ENCODE measurements at regions not wholly inside any gene's neighbourhood (a gene's known extent, or its start where the extent isn't known, plus 50 kb on each side); places are given as distances from the start of the nearest gene placed in this dataset.
"Not testable (repeated sequence)": the region's sequence is repeated elsewhere in the genome, so short reads cannot be mapped to it uniquely, and the experiment has no call there.

- DNase-seq (ENCODE audit: low read depth): no peak
Measured at GRCh38 chr9:129457325-129457779, 163.5 kb downstream of the C9orf50 start.

- DNase-seq (ENCODE audit: low read depth): no peak
Measured at GRCh38 chr9:129456549-129457324, 164.2 kb downstream of the C9orf50 start.

- no peak for DNase-seq (ENCODE audit: low read depth)
Measured at GRCh38 chr9:129455151-129455995, 165.5 kb downstream of the C9orf50 start.

- DNase-seq (ENCODE audit: low read depth): no peak
Measured at GRCh38 chr9:129454467-129455067, 166.3 kb downstream of the C9orf50 start.

- no peak for DNase-seq (ENCODE audit: low read depth)
Measured at GRCh38 chr9:129453734-129454133, 167.2 kb downstream of the C9orf50 start.

- DNase-seq (ENCODE audit: low read depth): no peak
Measured at GRCh38 chr9:129451669-129452068, 169.2 kb downstream of the C9orf50 start.

GRCh38 chr9:129451089-129451656 lies 169.7 kb downstream of the C9orf50 start:
- DNase-seq (ENCODE audit: low read depth): no peak

GRCh38 chr9:129449066-129449465 lies 171.8 kb downstream of the C9orf50 start:
- no peak for DNase-seq (ENCODE audit: low read depth)

GRCh38 chr9:129446828-129447550 lies 173.9 kb downstream of the C9orf50 start:
- no peak for DNase-seq (ENCODE audit: low read depth)

- DNase-seq (ENCODE audit: low read depth): no peak
Measured at GRCh38 chr9:129445794-129446306, 175.1 kb downstream of the C9orf50 start.

GRCh38 chr9:129443515-129444164 lies 177.3 kb downstream of the C9orf50 start:
- not testable (repeated sequence) for DNase-seq (ENCODE audit: low read depth)

- DNase-seq (ENCODE audit: low read depth): no peak
Measured at GRCh38 chr9:129442803-129443511, 177.9 kb downstream of the C9orf50 start.

GRCh38 chr9:129441852-129442251 lies 179.0 kb downstream of the C9orf50 start:
- no peak for DNase-seq (ENCODE audit: low read depth)

GRCh38 chr9:129440435-129441186 lies 180.3 kb downstream of the C9orf50 start:
- DNase-seq (ENCODE audit: low read depth): no peak

GRCh38 chr9:129439242-129439641 lies 181.7 kb downstream of the C9orf50 start:
- DNase-seq (ENCODE audit: low read depth): no peak

- no peak for DNase-seq (ENCODE audit: low read depth)
Measured at GRCh38 chr9:129437626-129438323, 183.1 kb downstream of the C9orf50 start.

- DNase-seq (ENCODE audit: low read depth): no peak
Measured at GRCh38 chr9:129436751-129437625, 183.9 kb downstream of the C9orf50 start.
